Kidney (tissue), 13 donors: ENCODE measurements at regions not wholly inside any gene's neighbourhood (a gene's known extent, or its start where the extent isn't known, plus 50 kb on each side); places are given as distances from the start of the nearest gene placed in this dataset.

Experiments
- DNase-seq, 5 donors: peaks; one replicate each; pipeline ENCODE4 v3.0.0-alpha.2; 2013 to 2020
- FAIRE-seq: peaks from 2 replicates; lab custom pipeline; 2012; peaks lifted over from hg19 to GRCh38; lab: Jason Lieb, UNC
- H3K27ac ChIP-seq, 2 donors: one replicate each; pipeline ENCODE4 v1.7.0; 2013; ENCODE audit warnings: low read depth in 2 of 2, low read length in 2 of 2, inconsistent platforms in 1 of 2
- H3K27me3 ChIP-seq: one replicate; pipeline ENCODE4 v1.7.1; 2013; ENCODE audit warnings: low read length, inconsistent platforms; ENCODE audit not compliant: control insufficient read depth, insufficient read depth
- H3K36me3 ChIP-seq, 3 donors: one replicate each; pipeline versions ENCODE4 v1.7.0 to v1.7.1; 2013; ENCODE audit warnings: low read length in 3 of 3, control low read depth in 1 of 3, inconsistent platforms in 1 of 3; ENCODE audit not compliant: insufficient read depth in 3 of 3, control insufficient read depth in 2 of 3
- H3K4me1 ChIP-seq, 3 donors: one replicate each; pipeline versions ENCODE4 v1.7.0 to v1.7.1; 2013; ENCODE audit warnings: low read length in 3 of 3, inconsistent platforms in 1 of 3, low read depth in 1 of 3; ENCODE audit not compliant: control insufficient read depth in 2 of 3, insufficient read depth in 2 of 3
- H3K4me3 ChIP-seq, 3 donors: one replicate each; pipeline versions ENCODE4 v1.7.0 to v1.8.1; 2013; ENCODE audit warnings: low read length in 3 of 3, control low read depth in 1 of 3, inconsistent platforms in 1 of 3
- H3K9ac ChIP-seq, 3 donors: one replicate each; pipeline versions ENCODE4 v1.7.0 to v1.7.1; 2013; ENCODE audit warnings: low read length in 3 of 3, control low read depth in 1 of 3, inconsistent platforms in 1 of 3
- H3K9me3 ChIP-seq, 3 donors: one replicate each; pipeline versions ENCODE4 v1.7.0 to v1.7.1; 2013; ENCODE audit warnings: low read length in 3 of 3, control low read depth in 1 of 3, inconsistent platforms in 1 of 3; ENCODE audit not compliant: control insufficient read depth in 2 of 3, insufficient read depth in 1 of 3
- CTCF ChIP-seq: IDR thresholded peaks from 3 replicates; pipeline ENCODE4 v1.5.1; 2012; ENCODE audit warnings: mild to moderate bottlenecking, moderate library complexity, borderline replicate concordance; ENCODE audit not compliant: insufficient read depth; ENCODE audit errors: extremely low read depth
- intact Hi-C: fragments of 100-400 bp; cut with DNase I; formaldehyde crosslinking; loops from one replicate; pipeline ENCODE4 v1.11.1; 2022
- donor health status: control.
- donor health status: control.
- donor health status: control.
- donor health status: control.
- donor health status: control.
- donor health status: DM: yes; HTN: yes; CAD: no.
- donor health status: Normal renal cell carcinoma (clear cell type).

DNA sequence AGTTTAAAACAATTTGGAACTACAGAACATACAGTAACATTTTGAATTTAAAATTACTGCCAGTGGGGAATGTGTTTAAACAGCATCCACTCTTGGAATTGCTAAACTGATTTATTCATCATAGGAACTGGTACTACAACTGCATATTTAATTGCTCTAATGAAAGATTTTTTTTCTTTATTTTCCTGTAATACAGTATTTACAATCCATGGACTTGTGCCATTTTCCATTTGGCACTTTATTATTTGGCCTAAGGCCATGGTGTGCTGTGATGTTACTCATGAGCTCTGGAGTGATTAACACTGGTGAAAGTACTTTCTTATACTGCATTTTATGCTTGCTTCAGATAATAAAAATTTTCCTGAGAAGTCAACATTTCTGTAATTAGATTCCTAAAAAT, 69.7 kb upstream of the NUDT6 start:
- Histone ChIP-seq H3K27ac (no peak overlapping the region), H3K9me3 (peaks cover 1 to 14% (median 5%) of the 10 kb centered on the region in 3 donors), H3K4me3 (no peak overlapping the region), H3K36me3 (peaks cover 0 to 3% (median 0%) of the 10 kb centered on the region in 3 donors), H3K4me1 (no peaks in the 10 kb centered on the region), H3K27me3 (no peaks in the 10 kb centered on the region), H3K9ac (no peak overlapping the region)
- DNase-seq (no peak), FAIRE-seq (no peak)
- intact Hi-C loops: no loop called here
- TF ChIP-seq CTCF: no peak

- DNase-seq: no peak
- H3K9me3 ChIP-seq: peaks cover 1 to 12% (median 3%) of the 10 kb centered on the region in 3 donors
- FAIRE-seq: no peak
Observed at GRCh38 chr4:122992641-122993040, 70.2 kb upstream of the NUDT6 start.

GRCh38 chr4:122996350-122996749, 74.0 kb upstream of the NUDT6 start:
- Histone ChIP-seq H3K36me3 (no peaks in the 10 kb centered on the region), H3K4me3 (no peak overlapping the region), H3K9ac (no peak overlapping the region), H3K4me1 (no peaks in the 10 kb centered on the region), H3K9me3 (no peaks in the 10 kb centered on the region), H3K27me3 (no peaks in the 10 kb centered on the region), H3K27ac (no peak overlapping the region)
- no peak for TF ChIP-seq CTCF
- intact Hi-C loops: no loop called here
- DNase-seq: no peak
- no peak for FAIRE-seq

More at GRCh38 chr4:122992641-122993040, 70.2 kb upstream of the NUDT6 start:
- H3K27me3 ChIP-seq: no peaks in the 10 kb centered on the region
- H3K4me3 ChIP-seq: no peak overlapping the region
- H3K36me3 ChIP-seq: peaks cover 0 to 3% (median 0%) of the 10 kb centered on the region in 3 donors
- no peak for TF ChIP-seq CTCF
- intact Hi-C loops: no loop called here
- no peaks in the 10 kb centered on the region for H3K4me1 ChIP-seq
- H3K9ac ChIP-seq: no peak overlapping the region
- H3K27ac ChIP-seq: no peak overlapping the region
